ENCODE measurements at regions not wholly inside any gene's neighbourhood (a gene's known extent, or its start where the extent isn't known, plus 50 kb on each side); places are given as distances from the start of the nearest gene placed in this dataset.
"Not testable (repeated sequence)": the region's sequence is repeated elsewhere in the genome, so short reads cannot be mapped to it uniquely, and the experiment has no call there.

DNA sequence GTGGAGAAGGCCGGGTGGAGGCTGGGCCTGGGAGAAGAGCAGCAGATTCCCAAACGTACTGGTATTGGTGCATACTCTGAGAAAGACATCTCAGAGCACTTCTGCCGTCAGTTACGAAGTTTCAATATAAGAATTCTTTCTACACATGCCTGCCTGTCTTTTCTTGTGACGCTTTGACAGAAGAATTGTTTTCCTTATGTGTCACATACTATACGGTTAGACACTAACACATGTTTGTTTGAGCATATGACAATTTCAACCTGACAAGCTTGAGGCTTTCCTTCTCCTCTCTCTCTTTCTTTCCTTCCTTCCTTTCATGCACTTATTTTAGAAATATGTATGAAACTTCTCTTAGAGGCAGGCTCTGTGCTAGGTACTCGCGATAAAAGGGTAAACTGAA, 360.0 kb downstream of the QKI start:
- no peak for DNase-seq (ENCODE audit: low read depth)

DNA sequence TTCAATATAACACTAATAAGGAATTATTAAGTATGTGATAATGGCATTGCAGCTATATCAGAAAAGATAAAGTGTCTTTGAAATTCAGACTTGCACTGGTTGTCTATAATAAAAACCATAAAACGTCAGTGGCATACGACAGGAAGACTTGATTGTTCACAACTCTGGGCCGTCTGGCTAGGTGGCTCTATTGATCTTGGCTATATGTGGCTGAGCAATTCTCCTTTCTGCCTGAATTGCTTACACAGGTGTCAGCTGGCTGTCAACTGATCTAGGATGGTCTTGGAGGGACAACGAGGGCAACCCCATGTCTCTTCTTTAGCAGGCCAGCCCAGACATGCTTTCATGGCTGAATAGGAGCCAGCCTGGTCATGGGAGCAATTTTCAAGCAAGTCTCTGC, 359.1 kb downstream of the QKI start:
- no peak for DNase-seq (ENCODE audit: low read depth)

DNA sequence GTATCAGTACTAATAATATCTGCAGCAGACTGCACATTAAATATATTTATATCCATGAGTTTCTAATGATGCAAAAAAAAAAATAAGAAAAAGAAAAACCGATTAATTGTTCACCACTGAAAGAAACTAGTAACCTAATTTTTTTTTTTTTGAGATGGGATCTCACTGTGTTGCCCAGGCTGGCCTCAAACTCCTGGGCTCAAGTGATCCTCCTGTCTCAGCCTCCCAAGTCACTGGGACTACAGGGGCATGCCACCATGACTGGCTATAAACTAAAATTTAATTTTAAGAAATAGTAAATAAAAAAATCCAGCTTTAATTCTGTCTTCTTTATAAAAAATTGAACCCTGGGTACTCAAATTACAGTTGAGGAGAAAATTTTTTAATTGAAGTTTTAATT, 358.2 kb downstream of the QKI start:
- DNase-seq (ENCODE audit: low read depth) = no peak

DNA sequence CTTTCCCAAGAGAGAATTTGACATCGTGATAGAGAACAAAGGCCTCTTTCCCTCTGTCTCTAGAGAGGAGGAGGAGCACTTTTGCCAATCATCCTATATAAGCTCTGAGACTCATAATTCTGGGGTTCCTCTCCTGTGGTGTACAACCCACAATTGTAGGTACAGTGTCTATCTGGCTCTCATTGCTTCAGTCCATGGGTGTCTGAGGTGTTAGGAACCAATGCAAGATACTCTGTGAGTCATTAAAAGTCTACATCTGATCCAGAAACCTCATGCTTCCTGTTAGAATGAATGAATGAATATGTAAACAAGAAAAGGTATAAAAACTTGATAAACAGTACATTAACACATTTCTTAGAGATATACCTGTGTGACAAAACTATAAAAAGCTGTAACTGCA, 356.7 kb downstream of the QKI start:
- DNase-seq (ENCODE audit: low read depth) = no peak

DNA sequence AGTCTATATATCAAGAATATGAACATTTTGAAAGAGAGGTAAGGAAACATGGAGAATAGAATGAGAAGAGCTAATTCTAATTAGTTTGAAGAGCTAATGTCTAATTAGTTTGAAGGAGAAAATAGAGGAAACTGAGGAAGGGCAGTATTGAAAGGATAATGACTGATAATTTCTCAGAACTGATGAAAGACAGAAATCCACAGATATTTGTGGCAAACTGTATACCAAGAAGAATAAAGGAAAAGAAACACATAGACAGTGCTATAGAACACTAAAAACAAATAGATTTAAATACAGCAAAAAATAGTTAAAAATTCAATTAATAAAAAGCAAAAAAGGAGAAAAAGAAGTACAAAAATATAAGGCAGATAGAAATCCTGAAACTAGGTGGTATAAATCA, 354.4 kb downstream of the QKI start:
- no peak for DNase-seq (ENCODE audit: low read depth)

DNA sequence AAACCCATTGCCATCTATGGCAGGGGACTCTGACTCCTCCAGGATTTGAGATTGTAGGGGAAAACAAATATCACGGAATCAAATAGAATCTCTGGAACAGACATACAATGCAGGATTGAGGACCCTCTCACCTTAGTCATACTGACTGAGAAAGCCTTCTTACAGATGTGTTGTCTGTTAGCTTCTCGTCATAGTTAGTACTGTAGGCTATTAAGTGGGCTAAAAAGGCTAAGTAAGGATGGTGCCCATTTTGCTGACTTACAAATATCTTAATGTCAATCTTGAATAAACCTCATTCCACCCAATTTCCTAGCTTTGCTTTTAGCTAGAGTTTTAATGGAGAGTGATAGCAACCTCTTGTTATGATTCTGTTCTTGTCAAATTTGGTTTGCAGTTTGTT, 352.4 kb downstream of the QKI start:
- DNase-seq (ENCODE audit: low read depth) = no peak

DNA sequence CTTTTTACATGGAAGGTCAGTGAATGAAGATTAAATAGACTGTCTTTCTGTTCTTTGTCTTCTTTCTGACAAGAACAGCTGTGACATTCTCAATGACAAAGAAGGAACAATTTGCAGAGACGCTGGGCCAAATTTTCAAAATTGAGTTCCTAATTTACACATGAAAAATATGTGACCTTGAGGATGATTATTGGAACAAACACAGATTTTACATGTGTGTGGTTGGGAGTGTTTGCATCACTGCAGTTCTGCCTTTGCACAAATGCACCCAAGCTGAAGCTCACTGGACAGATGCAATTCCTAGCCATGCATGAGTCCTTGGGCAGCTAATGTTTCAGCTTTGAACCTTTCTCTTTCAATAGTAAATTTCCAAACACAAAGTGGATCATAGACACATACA, 350.8 kb downstream of the QKI start:
- no peak for DNase-seq (ENCODE audit: low read depth)

DNA sequence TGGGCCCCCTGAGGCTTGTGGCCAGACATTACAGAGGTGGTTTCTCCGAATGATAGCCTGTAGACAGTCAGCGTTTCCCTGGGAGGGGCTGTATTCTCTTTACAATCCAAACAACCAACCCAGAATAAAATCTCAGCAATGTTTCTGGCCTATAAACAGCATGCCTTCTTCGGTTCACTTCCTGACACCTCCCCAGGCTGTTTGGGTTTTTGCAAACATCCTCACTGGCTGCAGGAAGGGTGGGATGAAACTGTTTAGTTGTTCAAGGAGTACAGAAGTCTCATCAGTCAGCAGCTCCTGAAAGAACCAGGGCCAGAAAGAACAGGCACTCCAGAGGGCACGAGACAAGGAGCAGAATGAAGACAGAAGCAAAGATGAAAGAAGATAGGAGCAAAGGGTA, 350.0 kb downstream of the QKI start:
- peak; percentile 55 for DNase-seq (ENCODE audit: low read depth)

DNA sequence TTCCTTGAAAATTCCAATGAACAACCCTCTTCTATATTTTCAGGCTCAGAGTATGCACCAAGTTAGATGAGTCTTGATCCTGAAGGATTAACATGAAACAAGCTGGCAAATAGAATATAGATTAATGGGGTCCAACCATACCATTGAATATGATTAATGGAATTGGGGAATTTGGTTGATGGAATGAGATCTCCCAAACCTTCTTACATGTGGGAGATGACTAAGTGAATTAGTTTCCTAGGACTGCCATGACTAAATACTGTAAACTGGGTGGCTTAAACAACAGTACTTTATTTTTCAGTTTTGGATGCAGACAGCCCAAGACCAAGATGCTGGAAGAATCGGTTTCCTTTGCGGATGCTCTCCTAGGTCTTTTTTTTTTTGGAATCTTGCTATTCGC, 347.0 kb downstream of the QKI start:
- DNase-seq (ENCODE audit: low read depth) = no peak

DNA sequence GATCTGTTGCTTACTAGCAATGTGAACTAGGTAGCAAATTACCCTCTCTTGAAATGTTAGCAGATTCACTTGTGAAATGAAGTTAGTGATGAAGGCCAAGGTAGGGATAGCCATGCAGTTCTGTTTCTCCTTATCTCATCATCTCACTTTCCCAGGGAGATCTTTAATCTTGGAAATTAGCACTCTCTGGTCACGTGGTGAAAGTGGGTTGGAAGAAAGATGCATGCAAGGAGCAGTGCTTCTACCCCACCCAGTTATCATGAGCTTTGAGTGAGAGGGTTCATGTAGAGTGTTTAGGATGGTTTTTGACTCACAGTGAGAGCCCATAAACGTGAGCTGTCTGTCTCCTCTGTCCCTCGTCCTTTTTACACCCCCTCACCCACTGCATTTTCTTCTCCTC, 346.3 kb downstream of the QKI start:
- no peak for DNase-seq (ENCODE audit: low read depth)

DNA sequence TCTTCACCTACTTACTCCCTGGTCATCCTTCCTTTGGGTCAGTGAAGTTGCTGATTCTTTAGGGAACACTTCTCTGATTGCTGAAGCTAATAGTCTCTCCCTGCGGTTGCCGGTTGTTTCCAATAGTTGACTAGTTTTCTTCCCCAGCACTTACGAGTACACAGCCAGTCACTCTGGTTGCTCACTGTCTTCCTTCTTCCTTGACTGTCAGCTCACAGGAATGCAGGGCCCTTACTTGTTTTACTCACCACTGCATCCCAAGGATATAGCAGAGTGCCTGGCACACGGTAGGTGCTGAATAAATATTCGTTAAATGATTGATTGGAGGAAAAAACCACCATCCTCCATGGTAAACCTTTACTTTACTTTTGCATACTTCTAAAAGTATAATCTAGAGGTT, 345.0 kb downstream of the QKI start:
- no peak for DNase-seq (ENCODE audit: low read depth)

DNA sequence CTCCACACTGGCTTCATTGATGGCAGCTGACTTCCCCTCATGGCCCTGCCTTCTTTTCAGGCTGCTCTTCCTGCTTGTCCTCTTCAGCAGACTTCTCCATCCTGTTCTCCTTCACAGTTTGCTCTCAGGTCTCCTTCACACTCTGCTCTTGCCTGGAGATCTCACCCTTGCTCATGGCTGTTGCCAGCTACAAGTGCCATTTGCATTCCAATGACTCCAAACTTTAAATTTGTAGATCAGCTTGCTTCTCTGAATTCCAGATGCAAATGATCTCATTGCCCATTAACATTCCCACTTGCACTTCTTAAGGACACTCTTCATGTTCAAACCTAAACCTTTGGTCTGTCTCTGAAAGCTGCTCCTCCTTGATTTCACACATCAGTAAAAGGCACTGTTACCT, 343.0 kb downstream of the QKI start:
- DNase-seq (ENCODE audit: low read depth) = no peak

DNA sequence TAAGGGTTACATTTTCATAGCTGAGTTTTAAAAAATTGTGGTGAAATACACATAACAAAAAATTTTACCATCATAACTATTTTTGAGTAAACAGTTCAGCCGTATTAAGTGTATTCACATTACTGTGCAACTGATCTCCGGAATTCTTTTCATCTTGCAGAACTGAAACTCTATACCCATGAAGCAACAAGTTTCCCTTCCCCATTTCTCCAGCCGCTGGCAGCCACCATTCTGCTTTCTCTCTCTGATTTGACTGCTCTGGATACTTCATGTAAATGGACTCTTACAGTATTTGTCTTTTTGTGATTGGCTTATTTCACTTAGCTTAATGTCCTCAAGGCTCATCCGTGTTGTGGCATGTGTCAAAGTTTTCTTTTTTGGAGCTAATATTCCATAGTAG, 341.6 kb downstream of the QKI start:
- no peak for DNase-seq (ENCODE audit: low read depth)

DNA sequence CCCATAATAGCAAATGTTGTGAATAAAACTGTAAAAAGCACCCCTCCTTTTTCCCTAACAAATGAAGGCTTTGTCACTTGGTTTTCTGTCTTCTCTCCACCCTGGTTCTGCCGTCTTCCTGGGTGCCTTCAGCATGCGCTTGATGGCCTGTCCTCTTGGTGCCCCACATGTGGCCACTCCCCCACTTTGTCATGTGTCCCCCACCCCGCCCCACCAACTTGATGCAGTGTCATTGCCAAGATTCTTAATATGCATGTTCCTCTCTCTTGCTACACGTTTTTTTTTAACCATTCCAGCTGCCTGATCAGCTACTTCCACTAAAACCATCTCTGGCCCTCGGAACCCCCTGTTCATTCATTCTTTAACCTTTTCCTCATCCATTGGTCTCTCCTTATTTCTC, 340.3 kb downstream of the QKI start:
- DNase-seq (ENCODE audit: low read depth) = no peak

DNA sequence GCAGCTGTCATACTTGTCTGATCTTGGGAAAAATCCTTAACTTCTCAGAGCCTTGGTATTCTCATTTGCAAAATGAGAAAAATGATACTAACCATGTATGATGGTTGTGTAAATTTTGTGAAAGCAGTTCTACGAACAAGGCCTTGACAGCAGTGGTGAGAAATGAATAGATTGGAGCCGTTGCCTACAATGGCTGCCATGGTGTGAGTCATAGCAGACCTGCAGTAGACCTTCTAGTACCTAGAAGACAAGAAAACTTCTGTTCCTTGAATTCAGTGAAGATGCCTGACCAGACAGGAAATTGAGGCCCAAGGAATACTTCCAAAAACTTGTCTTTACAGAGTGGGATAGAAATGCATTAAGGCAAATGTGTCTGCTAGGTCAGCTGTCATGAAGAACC, 338.9 kb downstream of the QKI start:
- no peak for DNase-seq (ENCODE audit: low read depth)

DNA sequence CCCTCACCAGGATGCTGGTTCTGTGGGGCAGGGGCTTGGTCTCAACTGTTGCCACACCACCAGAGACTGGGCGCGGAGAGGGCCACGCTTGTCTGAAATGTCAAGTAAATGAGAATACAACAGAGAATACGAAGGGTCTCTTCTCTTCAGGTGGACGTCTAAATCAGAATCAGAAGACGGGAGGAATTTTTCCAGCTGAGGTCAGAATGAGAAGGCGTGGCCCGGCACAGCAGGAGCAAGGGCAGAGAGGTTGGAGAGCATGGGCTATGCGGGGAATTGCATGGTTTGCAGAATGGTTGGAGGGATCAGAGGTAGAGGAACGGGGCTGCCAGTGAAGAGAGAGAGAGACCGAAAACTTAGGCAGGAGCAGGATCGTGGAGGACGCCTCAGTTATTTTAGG, 337.9 kb downstream of the QKI start:
- DNase-seq (ENCODE audit: low read depth) = no peak

DNA sequence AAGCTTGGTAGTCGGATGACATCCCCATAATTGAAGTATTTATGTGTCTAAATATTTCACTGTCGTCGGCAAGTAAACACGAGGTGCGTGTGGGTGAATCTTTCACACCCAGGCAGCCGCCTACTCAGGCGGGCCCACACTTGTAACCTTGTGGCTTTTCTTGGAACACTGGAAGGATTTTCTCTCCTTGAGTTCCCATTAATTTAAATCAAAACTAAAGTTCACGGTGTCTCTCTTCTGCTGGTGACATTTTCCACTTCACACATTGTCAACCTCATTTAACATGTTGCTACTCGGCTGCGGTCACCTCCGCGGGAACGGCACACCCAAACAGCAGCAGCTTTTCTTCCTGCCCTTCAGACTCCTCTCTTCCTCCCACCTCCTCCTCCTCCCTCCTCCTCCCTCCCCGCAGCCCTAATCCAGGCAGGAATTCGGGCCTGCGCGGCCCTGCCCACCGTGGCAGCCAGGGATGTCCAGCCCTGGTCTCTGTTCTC, 336.6 kb downstream of the QKI start:
- no peak for DNase-seq (ENCODE audit: low read depth)

DNA sequence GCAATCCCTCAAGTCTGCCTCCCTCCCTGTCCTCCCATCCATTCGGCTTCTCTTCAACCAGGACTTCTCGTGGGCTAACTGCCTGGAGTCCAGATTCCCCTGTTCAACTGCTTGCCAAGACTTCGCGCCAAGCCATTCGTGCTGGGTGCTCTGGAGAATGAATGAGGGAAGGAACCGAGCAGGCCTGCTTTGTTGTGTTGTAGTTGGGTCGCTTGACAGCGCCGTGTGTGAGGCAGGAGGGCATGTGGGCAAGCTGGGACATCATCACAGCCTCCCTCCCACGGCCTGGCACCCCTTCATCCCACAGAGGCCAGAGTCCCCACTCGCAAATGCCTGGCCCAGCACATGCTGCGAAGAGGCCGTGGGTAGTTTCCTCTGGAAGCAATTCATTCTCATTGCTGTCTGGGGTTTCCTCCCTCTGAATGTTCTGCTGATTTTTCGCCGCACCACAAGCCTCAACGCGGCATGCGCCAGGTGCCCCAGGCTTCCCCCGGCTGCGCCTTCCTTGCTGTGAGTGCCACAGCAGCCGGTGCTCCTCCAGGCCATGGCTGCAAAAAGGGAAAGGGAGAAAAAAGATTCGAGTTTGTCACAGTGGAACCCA, 336.0 kb downstream of the QKI start:
- no peak for DNase-seq (ENCODE audit: low read depth)

DNA sequence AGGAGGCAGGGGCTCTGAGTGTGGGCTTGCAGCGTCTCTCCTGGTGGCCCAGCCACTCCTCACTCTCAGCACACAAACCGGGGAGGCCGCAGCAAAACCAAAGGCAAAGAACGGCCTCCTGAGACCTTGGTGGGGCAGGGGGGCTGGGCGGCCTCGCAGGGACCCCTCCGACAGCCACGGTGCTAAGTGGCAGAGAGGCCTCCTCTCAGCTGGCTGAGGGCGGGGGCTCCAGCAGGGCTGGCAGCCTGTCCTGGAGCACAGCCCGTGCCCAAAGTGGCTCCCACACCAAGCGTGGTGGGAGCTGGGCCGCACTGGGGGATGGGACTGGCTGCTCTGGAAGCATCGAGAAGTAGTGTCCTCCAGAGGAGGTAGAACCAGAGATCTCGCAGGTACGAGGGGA, 334.4 kb downstream of the QKI start:
- DNase-seq (ENCODE audit: low read depth) = no peak

DNA sequence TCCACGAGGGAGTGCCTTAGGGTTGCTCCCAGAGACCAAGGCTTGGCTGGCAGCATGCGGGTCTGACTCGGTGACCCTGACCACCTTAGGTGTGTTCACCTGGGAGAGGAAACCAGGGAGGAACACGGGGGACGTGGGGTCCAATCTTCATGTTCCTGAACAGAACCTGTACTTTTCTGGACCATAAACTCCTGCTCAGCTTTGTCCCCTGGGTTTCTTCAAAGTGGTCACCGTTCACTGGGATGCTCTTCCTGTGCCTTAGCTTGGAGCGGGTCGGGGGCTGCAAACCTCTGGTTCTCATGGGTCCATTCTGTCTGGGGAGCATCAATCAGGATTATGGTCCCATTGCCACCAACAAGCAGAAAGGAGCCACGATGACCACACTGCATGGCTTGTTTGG, 333.5 kb downstream of the QKI start:
- DNase-seq (ENCODE audit: low read depth) = no peak

DNA sequence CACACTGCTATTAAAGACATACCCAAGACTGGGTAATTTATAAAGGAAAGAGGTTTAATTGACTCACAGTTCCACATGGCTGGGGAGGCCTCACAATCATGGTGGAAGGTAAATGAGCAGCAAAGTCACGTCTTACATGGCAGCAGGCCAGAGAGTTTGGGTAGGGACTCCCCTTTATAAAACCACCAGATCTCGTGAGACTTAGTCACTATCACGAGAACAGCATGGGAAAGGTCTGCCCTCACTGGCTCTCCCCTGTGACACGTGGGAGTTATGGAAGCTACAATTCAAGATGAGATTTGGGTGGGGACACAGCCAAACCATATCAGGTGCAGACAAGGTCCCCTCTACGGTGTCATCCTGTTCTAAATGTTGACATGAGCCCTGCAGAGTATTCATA, 332.5 kb downstream of the QKI start:
- DNase-seq (ENCODE audit: low read depth) = not testable (repeated sequence)

DNA sequence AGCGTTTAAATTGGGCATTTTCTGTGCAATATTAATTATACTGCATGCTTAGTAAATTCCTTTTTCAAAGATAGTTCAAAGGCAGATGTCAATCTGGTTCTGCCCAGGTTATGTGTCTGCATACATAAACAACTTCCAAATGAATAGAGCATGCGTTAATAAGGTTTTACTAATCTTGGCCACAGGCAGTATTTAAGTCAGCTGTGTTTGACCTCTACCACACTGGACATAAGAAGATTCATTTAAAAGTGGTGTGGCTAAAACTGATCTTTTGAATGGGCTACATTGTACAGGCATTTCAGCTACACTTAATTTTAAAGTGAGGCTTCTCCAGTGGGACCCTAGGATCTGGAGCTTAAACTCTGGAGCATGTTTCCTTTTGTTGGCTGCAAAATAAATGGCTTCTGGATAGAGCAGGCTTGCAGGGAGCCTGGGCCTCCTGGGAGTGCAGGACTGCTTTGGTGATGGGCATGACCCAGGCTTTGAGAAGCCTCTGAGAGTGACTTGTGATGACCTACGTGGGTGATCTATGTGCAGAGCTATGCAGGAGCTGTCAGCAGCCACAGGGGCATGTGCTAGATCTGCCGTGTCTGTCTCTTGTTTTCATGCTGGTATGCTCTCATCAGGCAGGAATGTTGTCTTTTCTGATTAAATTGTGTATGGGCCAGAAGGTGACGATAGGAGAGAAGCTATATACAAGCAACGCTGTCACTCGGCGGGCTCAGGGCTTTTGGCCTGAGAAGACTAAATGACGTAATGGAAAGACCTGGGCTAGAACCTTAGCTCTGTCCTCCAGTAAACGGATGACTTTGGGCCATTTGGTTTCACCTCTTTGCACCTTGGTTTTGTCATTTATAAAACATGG, 331.2 kb downstream of the QKI start:
- peak; percentile 92 for DNase-seq (ENCODE audit: low read depth)

DNA sequence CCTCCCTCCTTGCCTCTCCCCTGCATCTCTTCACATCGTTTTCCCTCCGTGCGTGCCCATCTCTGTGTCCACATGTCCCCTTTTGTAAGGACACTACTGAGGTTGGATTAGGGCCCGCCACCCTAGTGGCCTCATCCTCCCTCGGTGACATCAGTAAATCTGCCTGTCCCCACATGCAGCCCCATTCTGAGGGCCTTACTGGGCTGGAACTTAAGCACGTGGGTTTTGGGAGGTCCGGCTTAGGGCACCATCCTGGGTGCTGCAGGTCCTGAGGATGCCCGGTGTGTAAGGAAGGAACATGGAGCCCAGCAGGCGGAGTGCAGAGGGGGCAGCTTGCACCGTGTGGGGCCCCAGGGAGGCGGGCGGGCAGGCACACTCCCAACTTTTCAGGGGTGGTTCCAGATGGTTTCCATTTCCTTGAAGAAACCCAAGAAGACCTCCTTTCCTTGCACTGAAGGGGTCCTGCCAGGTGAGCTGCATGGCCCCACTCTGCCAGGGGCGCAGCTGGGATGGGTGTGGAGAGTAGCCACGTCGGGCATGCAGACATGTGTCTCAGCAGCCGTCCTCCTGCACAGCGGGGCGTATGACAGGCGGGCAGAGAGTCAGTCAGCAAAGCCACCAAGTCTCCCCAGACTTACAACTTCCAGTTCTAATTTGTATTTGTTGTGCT, 329.9 kb downstream of the QKI start:
- no peak for DNase-seq (ENCODE audit: low read depth)
